ENCODE measurements at regions not wholly inside any gene's neighbourhood (a gene's known extent, or its start where the extent isn't known, plus 50 kb on each side); places are given as distances from the start of the nearest gene placed in this dataset.
A peak's percentile ranks its signal among the peaks of the same experiment; 100 is the strongest.

DNA sequence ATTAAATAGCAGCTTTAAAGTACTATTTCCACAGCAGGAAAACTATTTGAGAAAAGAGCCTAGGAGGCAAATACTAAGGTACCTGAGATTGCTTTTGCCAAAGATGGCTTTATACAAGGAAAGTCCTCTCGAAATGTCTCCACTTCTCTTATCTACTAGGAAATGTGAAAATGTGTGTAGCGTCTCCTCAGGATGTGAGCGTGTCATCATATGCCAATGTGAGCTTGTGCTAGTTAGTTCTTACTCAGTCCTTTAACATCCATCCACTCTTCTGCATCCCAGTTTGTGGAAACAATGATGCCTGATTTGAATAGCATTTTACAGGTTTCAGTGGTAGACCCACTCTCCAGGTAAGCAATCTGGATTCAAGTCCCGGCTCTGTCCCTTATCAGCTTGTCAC lies 421.0 kb downstream of the DYNC2H1 start:
- DNase-seq (ENCODE audit: low spot score): no peak

DNA sequence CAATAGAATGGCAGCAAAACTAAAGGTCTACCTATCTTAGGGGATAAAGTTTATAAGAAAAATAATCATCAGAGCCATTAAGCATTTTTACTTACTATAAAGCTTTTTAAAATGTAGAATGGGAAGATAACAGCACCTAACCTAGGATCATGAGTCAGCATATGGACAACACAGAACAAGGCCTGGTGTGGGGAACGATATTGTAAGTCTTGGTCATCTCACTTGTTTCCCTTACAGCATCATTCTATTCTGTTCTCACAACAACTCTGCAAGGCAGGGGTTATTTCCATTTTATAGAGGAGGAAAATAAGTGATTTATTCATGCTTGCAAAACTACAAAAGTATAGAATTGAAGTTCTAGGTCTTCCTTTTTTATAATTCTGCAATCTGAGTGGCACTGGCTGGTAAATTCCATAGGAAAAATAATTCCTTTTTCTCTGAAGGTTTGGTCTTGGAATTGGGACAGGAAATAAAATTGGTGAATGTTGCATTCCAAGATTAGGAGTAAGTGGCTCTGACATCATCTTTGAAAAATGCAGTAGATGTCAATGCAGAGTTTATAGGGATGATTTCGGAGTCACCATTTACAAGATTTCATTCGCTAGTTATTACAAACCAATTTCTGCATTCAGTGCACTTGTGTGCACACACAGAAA lies 423.0 kb downstream of the DYNC2H1 start:
- no peak for DNase-seq (ENCODE audit: low spot score)

GRCh38 chr11:103534191-103534590 lies 425.0 kb downstream of the DYNC2H1 start:
- DNase-seq (ENCODE audit: low spot score): no peak

DNA sequence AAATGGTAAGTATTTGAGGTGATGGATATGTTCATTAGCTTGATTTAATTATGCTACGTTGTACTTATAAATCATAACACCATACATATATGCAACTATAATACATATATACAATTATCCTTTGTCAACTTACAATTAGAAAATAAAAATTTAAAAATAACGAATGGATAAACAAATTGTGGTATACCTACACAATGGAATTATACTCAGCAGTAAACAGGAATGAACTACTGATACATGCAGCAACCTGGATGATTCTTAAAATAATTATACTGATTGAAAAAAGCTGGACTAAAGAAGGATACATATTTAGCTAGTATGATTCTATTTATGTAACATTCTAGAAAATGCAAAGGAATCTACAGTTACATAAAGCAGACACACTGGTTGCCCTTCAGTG lies 425.7 kb downstream of the DYNC2H1 start:
- DNase-seq (ENCODE audit: low spot score): no peak

DNA sequence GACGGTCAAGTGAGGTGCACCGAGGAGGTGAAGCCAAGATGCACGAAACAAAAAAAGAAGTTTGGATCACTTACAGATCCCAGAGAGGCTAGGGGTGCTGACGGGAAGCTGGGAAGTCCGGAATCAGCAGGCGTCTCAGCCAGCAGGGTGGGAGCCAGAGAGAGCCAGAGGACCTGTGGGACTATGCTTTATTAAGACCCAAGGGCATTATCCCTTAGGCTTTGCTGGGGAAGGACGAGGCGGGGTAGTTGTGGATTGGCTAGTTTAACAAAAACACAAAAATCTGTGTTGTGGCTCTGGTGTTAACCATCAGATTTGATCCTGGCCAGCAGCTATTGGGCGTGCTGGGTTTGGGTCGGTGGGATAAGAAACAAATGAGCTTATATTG lies 427.1 kb downstream of the DYNC2H1 start:
- no peak for DNase-seq (ENCODE audit: low spot score)

GRCh38 chr11:103537904-103538502 lies 428.8 kb downstream of the DYNC2H1 start:
- peak; percentile 23 for DNase-seq (ENCODE audit: low spot score)

DNA sequence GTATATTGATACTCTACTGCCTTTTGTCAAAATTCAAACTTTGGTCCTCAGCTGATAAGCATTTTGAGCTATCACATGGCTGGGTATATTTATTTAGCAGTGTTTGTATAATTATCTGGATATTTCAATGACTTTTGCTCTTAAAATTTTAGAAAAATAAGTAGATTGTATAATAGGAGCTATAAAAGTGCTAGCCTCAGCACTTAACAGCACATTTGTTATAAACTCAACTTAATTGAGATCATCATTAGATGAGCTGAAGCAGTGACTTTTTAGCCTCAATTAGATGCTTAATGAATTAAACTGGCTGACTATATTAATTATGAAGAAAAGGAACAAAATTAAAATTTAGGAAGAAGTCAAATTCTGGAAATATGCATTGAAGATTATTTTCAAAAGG lies 429.9 kb downstream of the DYNC2H1 start:
- no peak for DNase-seq (ENCODE audit: low spot score)

GRCh38 chr11:103541186-103541795 lies 432.1 kb downstream of the DYNC2H1 start:
- DNase-seq (ENCODE audit: low spot score): no peak

DNA sequence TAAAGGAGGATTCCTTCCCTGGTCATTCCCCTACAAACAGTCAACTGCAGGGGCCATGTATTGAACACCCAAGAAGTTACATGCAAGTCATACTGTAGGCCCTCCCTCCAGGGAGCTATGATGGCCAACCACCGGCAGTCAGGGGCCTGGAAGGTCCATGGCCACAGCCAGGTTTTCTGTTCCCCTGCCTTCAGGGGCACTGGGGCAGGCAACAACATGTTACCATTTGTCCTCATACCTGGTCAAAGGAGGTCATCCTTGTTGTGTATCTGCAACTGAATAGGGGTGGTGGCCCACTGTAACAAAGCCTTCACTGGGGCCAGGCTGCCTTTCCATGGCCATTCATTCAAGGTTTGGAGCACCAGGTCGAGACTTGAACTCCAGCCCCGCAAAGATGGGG lies 433.6 kb downstream of the DYNC2H1 start:
- DNase-seq (ENCODE audit: low spot score): no peak

DNA sequence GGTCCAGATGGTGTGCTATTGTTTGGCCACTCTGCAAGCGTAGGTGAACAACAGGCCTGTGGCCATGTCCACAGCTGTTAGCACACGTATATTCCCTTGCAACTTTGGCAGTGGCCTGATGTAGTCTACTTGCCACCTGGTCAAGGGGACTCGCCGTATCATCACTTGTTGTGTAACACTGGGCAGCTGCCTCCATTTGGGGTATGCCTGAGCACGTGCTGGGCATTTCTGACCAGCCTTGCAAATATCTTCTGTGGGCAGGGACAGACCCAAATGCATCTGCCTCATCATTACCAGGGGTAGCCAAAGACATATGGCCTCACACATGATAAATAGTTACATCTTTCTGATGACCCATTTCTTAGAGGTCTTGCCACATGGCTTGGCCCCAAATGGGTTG lies 434.2 kb downstream of the DYNC2H1 start:
- no peak for DNase-seq (ENCODE audit: low spot score)

DNA sequence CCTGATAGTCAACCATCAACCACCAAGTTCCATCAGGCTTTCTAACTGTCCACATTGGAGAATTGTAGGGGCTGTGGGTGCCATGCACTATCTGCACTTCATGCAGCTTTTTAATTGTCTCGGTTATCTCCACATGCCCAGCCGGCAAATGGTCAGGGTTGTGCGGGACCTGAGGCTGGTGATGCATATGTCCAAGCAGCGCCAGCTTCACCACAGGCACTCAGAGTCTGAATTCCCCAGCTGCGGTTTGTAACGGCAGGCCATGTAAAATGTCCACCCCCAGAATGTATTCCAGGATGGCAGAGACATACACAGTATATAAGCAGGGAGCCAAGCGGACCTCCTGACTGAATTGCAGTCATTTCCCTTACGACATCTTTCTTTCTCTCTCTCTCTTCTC lies 435.6 kb downstream of the DYNC2H1 start:
- no peak for DNase-seq (ENCODE audit: low spot score)

- no peak for DNase-seq (ENCODE audit: low spot score)
Measured at GRCh38 chr11:103545551-103545950, 436.3 kb downstream of the DYNC2H1 start.

GRCh38 chr11:103546236-103546635 lies 437.0 kb downstream of the DYNC2H1 start:
- DNase-seq (ENCODE audit: low spot score): no peak

DNA sequence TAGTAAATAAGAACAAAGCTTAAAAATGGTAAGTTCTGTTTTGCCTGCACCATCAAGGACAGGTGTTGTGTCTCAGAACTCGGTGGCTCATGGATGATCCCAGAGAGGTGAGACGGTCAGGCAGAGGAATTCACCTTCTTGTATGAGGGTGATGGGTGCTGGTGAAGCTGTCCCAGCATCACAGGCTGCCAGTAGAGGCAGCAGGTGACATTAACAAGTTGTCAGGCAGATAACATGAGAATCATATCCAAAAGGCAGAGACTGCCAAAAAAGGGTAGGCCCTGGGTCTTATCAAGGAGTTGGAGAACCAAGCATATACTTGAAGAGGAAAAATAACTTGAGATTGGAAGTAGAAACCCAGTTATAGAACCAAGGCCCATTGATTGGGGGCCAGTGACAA lies 437.8 kb downstream of the DYNC2H1 start:
- DNase-seq (ENCODE audit: low spot score): no peak

- DNase-seq (ENCODE audit: low spot score): no peak
Measured at GRCh38 chr11:103547691-103548090, 438.5 kb downstream of the DYNC2H1 start.

DNA sequence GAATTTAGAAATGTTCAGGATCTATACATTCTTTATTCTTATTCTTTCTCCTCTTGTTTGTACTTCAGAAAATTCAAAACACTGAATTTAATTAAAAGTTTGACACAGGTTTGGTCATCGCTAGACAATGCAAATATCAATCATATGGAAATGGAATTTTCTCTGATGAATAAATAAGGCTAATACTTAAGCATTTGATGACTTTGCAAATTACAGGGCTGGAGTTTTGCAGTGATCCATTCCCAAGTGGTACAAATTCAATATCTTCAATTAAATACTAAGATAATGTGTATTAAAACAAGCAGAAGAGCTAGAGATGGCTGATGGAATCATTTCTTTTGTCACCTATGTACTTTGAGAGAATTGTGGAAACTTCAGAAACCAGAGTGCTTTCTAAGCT lies 439.6 kb downstream of the DYNC2H1 start:
- no peak for DNase-seq (ENCODE audit: low spot score)

DNA sequence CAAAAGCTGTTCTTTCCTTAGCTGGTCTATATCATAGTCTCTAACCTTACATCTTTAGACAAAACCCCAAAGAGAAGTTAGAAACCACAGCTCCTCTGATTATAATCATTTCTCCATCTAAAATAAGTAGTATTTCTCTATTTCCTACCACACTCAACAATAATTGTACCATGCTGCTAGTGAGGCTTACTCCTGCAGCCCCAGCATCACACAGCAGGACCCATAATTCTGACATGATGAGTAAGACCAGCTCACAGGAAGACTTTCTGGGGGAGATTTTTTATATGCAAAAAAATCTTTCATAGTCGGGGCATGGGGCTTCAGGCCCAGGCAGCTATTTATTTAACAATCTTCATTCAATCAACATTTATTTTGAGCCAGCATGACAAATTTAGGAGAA lies 441.6 kb downstream of the DYNC2H1 start:
- DNase-seq (ENCODE audit: low spot score): no peak

- DNase-seq (ENCODE audit: low spot score): no peak
Measured at GRCh38 chr11:103552086-103552485, 442.9 kb downstream of the DYNC2H1 start.

DNA sequence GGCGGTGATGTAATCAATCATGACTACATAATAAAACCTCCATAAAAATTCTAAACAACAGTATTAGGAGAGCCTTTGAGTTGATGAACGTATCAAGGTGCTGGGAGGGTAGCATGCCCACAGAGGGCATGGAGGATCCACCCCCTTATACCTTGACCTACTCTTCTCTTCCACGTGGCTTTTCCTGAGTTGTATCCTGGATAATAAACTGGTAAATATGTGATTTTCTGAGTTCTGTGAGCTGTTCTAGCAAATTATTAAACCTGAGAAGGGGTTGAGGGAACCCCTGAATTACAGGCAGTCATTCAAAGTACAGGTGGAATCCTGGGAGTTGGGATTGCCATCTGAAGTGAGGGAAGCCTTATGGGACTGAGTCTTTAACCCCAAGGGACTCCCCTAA lies 446.9 kb downstream of the DYNC2H1 start:
- DNase-seq (ENCODE audit: low spot score): no peak

- DNase-seq (ENCODE audit: low spot score): no peak
Measured at GRCh38 chr11:103566116-103566515, 456.9 kb downstream of the DYNC2H1 start.

GRCh38 chr11:103581760-103582159 lies 454.7 kb upstream of the DDI1 start:
- DNase-seq (ENCODE audit: low spot score): no peak

- no peak for DNase-seq (ENCODE audit: low spot score)
Measured at GRCh38 chr11:103582351-103582909, 454.0 kb upstream of the DDI1 start.

- DNase-seq (ENCODE audit: low spot score): peak; percentile 6
Measured at GRCh38 chr11:103584021-103584420, 452.4 kb upstream of the DDI1 start.

DNA sequence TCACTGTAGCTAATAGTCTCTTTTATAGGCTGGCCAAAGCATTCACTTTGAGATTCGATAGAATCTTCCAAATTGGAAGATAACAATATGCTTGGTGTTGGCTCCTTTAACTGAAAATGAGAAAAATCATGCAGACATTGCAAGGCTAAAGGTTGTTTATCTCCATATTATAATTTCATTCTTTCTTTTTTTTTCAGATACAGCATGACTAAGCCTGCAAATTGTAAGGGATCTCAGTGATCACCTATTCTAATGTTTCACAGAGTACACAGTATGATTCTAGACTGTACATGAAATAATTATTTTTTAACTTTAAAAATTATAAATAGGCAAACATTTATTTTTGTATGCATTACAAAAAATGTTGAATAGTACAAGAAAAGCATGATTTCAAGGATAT lies 451.7 kb upstream of the DDI1 start:
- DNase-seq (ENCODE audit: low spot score): no peak

Measured in iPS-NIHi11 (cell line).